NT2/D1 (cell line): ENCODE measurements at regions not wholly inside any gene's neighbourhood (a gene's known extent, or its start where the extent isn't known, plus 50 kb on each side); places are given as distances from the start of the nearest gene placed in this dataset.

ENCODE experiments used
- DNase-seq: peaks from one replicate; pipeline ENCODE4 v3.0.0-alpha.2; 2011; ENCODE audit warnings: low read depth, low spot score
- H3K27me3 ChIP-seq: 2 replicates; pipeline ENCODE4 v1.6.0; 2011; ENCODE audit warnings: mild to moderate bottlenecking; ENCODE audit not compliant: insufficient read length, insufficient read depth
- H3K36me3 ChIP-seq: 2 replicates; pipeline ENCODE4 v1.6.1; 2011; ENCODE audit warnings: mild to moderate bottlenecking, low read length, mixed read lengths; ENCODE audit not compliant: insufficient read depth, insufficient read length
- H3K4me1 ChIP-seq: 2 replicates; pipeline ENCODE4 v1.5.1; 2011; ENCODE audit not compliant: insufficient read depth, insufficient read length
- H3K4me3 ChIP-seq: 2 replicates; pipeline ENCODE4 v1.5.1; 2011; ENCODE audit warnings: low read depth; ENCODE audit not compliant: insufficient read length
- H3K9ac ChIP-seq: 2 replicates; pipeline ENCODE4 v1.6.0; 2011; ENCODE audit warnings: low read depth; ENCODE audit not compliant: insufficient read length
- H3K9me3 ChIP-seq: 2 replicates; pipeline ENCODE4 v1.5.1; 2011; ENCODE audit warnings: mild to moderate bottlenecking, low read length; ENCODE audit not compliant: insufficient read depth
- SUZ12 ChIP-seq: IDR thresholded peaks from 2 replicates; pipeline ENCODE4 v1.6.1; 2011; ENCODE audit not compliant: insufficient read length, insufficient read depth; ENCODE audit errors: extremely low read depth
- YY1 ChIP-seq: IDR thresholded peaks from 2 replicates; pipeline ENCODE4 v1.6.1; 2011; ENCODE audit not compliant: insufficient read length, insufficient read depth
- ZNF274 ChIP-seq: IDR thresholded peaks from 2 replicates; pipeline ENCODE4 v1.6.1; 2011; ENCODE audit warnings: mild to moderate bottlenecking, low read depth, low read length

GRCh38 chr7:136347488-136347887 lies 370.3 kb upstream of the MTPN start:
- Histone ChIP-seq H3K36me3 (no peaks in the 10 kb centered on the region), H3K4me3 (no peak overlapping the region), H3K9ac (no peak overlapping the region), H3K27me3 (no peaks in the 10 kb centered on the region), H3K4me1 (no peaks in the 10 kb centered on the region), H3K9me3 (no peaks in the 10 kb centered on the region)
- no peak for TF ChIP-seq YY1
- no peak for TF ChIP-seq ZNF274
- no peak for TF ChIP-seq SUZ12
- no peak for DNase-seq

GRCh38 chr7:136342251-136342650 lies 365.1 kb upstream of the MTPN start:
- no peaks in the 10 kb centered on the region for H3K9me3 ChIP-seq
- H3K4me1 ChIP-seq, result no peaks in the 10 kb centered on the region
- DNase-seq, result no peak

GRCh38 chr7:136339464-136339863 lies 362.3 kb upstream of the MTPN start:
- H3K9me3 ChIP-seq, result no peaks in the 10 kb centered on the region
- no peaks in the 10 kb centered on the region for H3K27me3 ChIP-seq
- no peak overlapping the region for H3K4me3 ChIP-seq
- no peaks in the 10 kb centered on the region for H3K4me1 ChIP-seq
- no peak for DNase-seq
- H3K36me3 ChIP-seq, result no peaks in the 10 kb centered on the region
- H3K9ac ChIP-seq, result no peak overlapping the region
- no peak for TF ChIP-seq SUZ12
- TF ChIP-seq ZNF274, result no peak
- TF ChIP-seq YY1, result no peak

More at GRCh38 chr7:136342251-136342650, 365.1 kb upstream of the MTPN start:
- no peaks in the 10 kb centered on the region for H3K27me3 ChIP-seq
- no peaks in the 10 kb centered on the region for H3K36me3 ChIP-seq
- no peak overlapping the region for H3K4me3 ChIP-seq
- TF ChIP-seq ZNF274 (no peak), SUZ12 (no peak), YY1 (no peak)
- H3K9ac ChIP-seq, result no peak overlapping the region

- Histone ChIP-seq H3K9me3 (no peaks in the 10 kb centered on the region), H3K4me1 (no peaks in the 10 kb centered on the region), H3K36me3 (no peaks in the 10 kb centered on the region), H3K4me3 (no peak overlapping the region), H3K9ac (no peak overlapping the region), H3K27me3 (no peaks in the 10 kb centered on the region)
- TF ChIP-seq SUZ12 (no peak), ZNF274 (no peak), YY1 (no peak)
- no peak for DNase-seq
Observed at GRCh38 chr7:136336932-136337331, 359.8 kb upstream of the MTPN start.

- TF ChIP-seq ZNF274 (no peak), SUZ12 (no peak), YY1 (no peak)
- no peaks in the 10 kb centered on the region for H3K4me1 ChIP-seq
- H3K9me3 ChIP-seq, result no peaks in the 10 kb centered on the region
- H3K27me3 ChIP-seq, result no peaks in the 10 kb centered on the region
- H3K4me3 ChIP-seq, result no peak overlapping the region
- no peaks in the 10 kb centered on the region for H3K36me3 ChIP-seq
- H3K9ac ChIP-seq, result no peak overlapping the region
- no peak for DNase-seq
Observed at GRCh38 chr7:136333636-136334035, 356.5 kb upstream of the MTPN start.

- no peak for TF ChIP-seq YY1
- no peak for TF ChIP-seq ZNF274
- no peak for TF ChIP-seq SUZ12
- no peaks in the 10 kb centered on the region for H3K4me1 ChIP-seq
- DNase-seq, result no peak
Observed at GRCh38 chr7:136326045-136326609, 349.0 kb upstream of the MTPN start.

GRCh38 chr7:136325578-136325977 lies 348.4 kb upstream of the MTPN start:
- no peak for DNase-seq
- TF ChIP-seq SUZ12 (no peak), YY1 (no peak), ZNF274 (no peak)
- H3K9ac ChIP-seq, result no peak overlapping the region
- no peaks in the 10 kb centered on the region for H3K9me3 ChIP-seq
- no peaks in the 10 kb centered on the region for H3K36me3 ChIP-seq
- H3K4me3 ChIP-seq, result no peak overlapping the region
- H3K4me1 ChIP-seq, result no peaks in the 10 kb centered on the region
- H3K27me3 ChIP-seq, result no peaks in the 10 kb centered on the region

More at GRCh38 chr7:136326045-136326609, 349.0 kb upstream of the MTPN start:
- Histone ChIP-seq H3K9ac (no peak overlapping the region), H3K4me3 (no peak overlapping the region), H3K27me3 (no peaks in the 10 kb centered on the region), H3K9me3 (no peaks in the 10 kb centered on the region), H3K36me3 (no peaks in the 10 kb centered on the region)

GRCh38 chr7:136325027-136325426 lies 347.9 kb upstream of the MTPN start:
- no peak for TF ChIP-seq YY1
- no peak for TF ChIP-seq SUZ12
- no peak for TF ChIP-seq ZNF274
- H3K4me3 ChIP-seq, result no peak overlapping the region

More at GRCh38 chr7:136325027-136325426, 347.9 kb upstream of the MTPN start:
- H3K27me3 ChIP-seq, result no peaks in the 10 kb centered on the region
- no peak for DNase-seq
- no peaks in the 10 kb centered on the region for H3K9me3 ChIP-seq
- H3K4me1 ChIP-seq, result no peaks in the 10 kb centered on the region
- no peak overlapping the region for H3K9ac ChIP-seq
- no peaks in the 10 kb centered on the region for H3K36me3 ChIP-seq
